KBM-7 (cell line): ENCODE measurements at regions not wholly inside any gene's neighbourhood (a gene's known extent, or its start where the extent isn't known, plus 50 kb on each side); places are given as distances from the start of the nearest gene placed in this dataset.
"Not testable (repeated sequence)": the region's sequence is repeated elsewhere in the genome, so short reads cannot be mapped to it uniquely, and the experiment has no call there.

ENCODE experiments used
- DNase-seq: peaks from one replicate; pipeline ENCODE4 v3.0.0-alpha.2; 2015
- in situ Hi-C: fragments of 300-500 bp; cut with MboI; formaldehyde crosslinking; loops from 2 replicates; pipeline ENCODE4 v1.14.3; 2020; ENCODE audit warnings: low sequenced_read_pairs, low pct_unique_long_range_greater_than_20kb, mixed read lengths

DNA sequence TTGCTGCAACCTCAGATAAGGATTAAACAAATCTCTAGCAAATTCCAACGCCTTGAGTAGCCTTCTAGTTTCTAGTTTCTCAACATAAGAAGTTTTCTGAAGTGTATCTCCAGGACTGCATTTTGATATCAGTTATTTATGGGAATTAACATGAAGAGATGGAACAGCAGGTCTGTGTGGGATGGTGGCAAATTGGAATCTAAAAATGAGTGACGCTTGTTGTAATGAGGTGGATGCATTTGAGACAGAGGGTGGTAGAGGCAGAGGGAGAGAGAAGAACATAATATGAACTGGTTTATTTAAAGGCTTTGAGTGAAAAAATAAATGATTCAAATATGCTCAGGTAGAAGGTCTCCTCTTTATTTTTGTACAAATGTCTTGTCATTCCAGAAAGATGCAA, 446.8 kb upstream of the GCFC2 start:
- in situ Hi-C loops = no loop called here
- no peak for DNase-seq

DNA sequence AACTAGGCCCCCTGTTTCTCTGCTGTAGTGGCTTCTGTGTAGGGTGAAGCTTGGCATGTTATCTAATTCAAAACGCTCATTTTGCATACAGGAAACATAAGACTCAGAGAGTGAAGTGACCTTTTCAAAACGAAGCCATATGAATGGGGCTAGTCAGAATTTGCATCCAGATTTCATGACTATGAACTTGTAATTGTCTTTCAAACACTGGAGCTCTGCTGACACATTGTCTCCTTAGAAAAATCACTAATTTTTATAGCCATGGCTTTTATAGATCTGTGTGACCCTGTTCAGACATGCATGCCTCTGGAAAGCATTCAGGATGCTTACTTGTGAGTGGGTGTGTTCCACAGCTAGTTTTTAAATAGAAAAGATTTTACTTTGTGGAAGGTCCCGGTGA, 444.3 kb upstream of the GCFC2 start:
- DNase-seq = no peak
- in situ Hi-C loops = no loop called here

DNA sequence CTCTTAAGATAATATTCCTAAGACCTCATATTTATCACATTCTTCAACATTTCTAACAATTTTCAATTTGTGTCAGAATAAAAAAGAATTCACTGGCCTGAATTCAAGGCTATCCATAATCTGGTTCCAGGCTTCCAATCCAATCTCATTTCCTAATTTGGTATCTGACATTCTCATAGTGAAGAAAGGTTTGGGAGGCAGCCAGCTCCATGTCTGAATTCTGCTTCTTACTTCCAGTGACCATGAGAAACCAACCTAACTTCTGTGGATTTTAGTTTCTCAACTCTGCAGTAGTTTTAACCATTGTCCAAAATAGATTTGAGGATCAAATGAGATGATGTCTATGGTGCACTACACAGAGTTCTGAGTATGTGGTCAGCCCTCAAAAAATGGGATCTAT, 439.1 kb upstream of the GCFC2 start:
- DNase-seq = no peak
- in situ Hi-C loops = no loop called here

DNA sequence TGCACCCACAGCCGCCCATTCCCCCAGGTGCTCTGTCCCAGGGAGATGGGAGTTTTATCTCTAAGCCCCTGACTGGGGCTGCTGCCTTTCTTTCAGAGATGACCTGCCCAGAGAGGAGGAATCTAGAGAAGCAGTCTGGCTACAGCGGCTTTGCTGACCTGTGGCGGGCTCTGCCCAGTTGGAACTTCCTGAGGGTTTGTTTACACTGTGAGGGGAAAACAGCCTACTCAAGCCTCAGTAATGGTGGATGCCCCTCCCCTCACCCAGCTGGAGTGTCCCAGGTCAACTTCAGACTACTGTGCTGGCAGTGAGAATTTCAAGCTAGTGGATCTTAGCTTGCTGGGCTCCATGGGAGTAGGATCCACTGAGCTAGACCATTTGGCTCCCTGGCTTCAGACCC, 428.6 kb upstream of the GCFC2 start:
- DNase-seq, in situ Hi-C loops: not testable (repeated sequence)

DNA sequence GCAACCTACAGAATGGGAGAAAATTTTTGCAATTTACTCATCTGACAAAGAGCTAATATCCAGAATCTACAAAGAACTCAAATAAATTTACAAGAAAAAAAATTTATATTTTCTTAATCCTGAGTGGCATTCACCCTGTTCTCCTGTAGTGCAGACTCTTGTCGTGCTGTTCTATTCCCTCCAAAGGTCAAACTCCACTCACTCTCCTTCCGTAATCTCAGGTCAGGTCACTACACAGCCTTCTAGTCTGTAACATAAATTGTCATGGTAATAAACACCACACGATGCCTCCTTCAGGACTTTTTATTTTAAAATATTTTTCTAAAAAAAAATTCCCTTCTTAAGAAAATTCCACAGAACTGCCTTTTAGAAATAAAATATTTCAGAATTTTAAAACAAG, 417.9 kb upstream of the GCFC2 start:
- no peak for DNase-seq
- in situ Hi-C loops = no loop called here

DNA sequence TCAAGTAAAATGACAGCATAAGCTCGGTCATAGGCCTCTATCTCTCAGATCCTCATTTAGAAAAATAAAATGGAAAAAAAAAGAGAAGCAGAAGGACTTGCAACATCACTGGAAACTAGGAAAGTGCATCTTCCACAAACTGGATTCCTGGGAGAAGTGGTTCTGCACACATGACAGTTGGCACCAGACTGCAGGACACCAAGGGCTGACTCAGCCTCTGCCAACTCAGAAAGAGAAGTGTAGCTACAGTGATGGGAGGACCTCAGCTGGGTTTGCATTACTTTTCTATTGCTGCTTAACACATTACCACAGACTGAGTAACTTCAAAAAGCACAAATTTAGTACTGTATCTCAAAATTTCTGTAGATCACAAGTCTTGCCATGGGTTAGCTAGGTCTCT, 409.5 kb upstream of the GCFC2 start:
- no peak for DNase-seq
- in situ Hi-C loops = no loop called here

DNA sequence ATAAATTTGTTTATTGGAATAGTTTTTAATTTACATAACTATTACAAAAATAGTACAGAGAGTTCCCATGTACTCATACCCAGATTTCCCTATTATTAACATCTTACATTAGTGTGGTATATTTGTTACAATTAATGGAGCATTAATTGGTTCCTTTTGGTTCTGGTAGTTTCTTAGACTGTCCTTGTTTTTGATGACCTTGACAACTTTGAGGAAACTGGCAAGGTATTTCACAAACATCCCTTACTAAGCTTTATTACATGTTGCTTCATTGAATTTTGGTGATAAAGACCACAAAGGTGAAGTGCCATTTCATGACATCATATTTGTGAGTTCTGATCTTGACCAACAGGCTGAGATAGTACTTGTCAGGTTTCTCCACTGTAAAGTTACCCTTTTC, 379.0 kb upstream of the GCFC2 start:
- in situ Hi-C loops = no loop called here
- no peak for DNase-seq

DNA sequence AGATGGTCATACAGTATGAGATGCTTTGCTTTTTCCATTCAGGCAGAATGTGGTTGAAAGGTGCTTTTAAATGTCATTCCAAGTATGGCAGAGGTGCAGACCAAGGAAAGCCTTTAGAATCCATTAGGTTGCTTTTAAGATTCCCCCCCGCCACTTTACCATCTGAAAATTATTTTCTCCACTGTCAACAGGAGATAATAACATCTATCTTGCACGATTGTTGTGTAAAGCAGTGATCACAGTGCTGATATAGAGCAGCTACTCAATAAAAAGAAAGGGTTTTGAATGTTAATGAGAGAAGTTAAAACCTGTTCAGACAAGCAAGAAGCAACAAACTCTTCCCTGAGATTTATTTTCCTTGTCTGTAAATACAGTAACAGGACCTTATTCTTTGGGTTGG, 372.5 kb upstream of the GCFC2 start:
- in situ Hi-C loops = no loop called here
- no peak for DNase-seq

DNA sequence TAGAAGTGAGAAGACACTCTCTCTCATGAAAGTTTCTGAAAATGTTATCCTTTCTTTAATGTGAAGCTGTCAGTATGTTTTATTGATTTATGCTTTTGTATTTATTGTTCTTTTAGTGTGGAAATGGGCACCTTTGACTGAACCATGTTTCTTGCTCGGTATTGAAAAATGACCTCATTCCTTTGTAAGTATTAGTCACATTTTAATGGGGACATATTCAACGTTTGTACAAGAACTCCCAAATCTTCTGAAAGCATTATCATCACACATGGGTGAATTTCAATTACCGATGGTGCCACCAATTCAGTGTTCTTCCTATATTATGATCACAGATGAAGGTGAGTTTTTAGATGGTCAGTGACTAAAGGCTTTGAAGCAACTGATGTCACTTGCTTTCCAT, 371.8 kb upstream of the GCFC2 start:
- DNase-seq = no peak
- in situ Hi-C loops = no loop called here

DNA sequence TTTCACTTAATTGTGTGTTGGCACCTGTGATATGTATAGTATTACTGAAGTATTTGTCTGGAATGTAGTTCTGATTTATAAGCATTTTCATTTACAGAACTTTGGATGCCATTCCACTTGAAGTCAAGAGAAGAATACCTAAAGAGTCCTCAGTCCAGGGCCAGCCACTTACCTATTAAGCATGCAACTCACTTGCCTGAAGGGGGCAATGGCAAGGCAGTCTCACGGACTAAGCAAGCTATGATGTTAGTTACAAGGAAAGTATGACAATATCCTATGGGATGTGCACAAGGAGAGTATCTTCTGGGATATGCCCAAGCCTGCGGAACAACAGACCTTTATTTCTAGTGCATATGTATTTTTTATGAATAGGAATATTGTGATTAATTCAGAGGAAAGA, 369.4 kb upstream of the GCFC2 start:
- in situ Hi-C loops = no loop called here
- no peak for DNase-seq

DNA sequence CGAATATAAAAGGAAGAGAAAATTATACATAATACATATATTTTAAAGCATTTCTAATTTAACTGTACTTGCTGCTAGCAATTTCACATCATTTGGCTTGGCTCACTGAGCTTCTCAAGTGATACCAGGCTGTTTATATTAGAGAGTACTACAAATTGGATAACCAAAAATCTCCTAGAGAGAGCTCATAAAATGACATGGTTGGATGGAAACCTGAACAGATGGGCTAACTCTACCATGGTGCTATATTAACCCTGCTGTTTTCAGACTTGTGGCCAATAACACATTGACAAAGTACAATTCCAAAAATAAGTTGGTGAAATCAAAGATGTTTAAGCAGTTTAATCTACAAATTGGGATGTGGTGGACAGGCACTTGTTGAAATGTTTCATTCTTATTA, 364.4 kb upstream of the GCFC2 start:
- in situ Hi-C loops = no loop called here
- no peak for DNase-seq

DNA sequence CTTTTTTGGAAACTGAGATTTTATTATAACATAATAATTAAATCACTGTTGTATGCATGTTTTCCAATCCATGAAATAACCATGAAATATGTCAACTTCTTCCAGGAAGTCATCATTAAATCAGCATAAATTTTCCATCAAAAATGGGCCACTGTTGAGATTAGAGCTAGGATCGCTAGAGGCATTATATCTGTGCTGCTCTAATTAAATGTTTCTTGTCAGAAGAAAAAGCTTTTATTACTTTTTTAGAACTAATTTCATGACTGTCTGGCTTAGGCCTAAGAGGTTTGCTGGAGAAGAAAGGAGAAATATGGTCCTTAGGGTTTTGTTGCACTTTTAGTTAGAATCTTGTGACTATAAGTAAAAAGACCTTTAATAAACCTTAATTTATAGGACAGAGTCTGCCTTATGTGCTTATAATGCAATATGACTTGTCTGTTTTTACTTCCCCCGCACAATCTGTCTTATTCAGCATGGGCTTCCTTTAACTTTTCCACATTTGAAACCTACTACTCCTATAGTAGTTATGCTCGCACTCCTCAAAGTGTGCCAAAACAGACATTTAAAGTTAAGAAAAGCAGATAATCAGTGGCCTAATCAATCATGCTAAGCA, 363.4 kb upstream of the GCFC2 start:
- in situ Hi-C loops = no loop called here
- DNase-seq = no peak

DNA sequence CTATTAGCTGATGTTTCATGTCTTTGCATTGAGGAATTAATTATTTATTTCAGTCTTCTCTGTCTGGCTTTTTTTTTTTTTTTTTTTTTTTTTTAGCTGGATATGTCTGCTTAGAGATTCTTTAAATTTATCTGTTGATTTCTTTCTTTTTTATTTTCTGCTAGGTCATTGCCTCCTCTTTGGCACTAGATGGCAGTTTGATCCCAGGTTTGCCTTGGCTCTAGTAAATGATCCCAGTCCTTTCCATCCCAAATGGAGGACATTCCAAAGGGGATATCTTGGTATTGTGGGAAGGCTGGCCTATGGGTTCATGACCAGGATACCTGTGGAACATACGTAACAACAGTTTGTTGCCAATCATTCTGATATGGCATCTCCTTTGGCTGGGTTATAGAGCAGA, 339.5 kb upstream of the GCFC2 start:
- in situ Hi-C loops = no loop called here
- no peak for DNase-seq

DNA sequence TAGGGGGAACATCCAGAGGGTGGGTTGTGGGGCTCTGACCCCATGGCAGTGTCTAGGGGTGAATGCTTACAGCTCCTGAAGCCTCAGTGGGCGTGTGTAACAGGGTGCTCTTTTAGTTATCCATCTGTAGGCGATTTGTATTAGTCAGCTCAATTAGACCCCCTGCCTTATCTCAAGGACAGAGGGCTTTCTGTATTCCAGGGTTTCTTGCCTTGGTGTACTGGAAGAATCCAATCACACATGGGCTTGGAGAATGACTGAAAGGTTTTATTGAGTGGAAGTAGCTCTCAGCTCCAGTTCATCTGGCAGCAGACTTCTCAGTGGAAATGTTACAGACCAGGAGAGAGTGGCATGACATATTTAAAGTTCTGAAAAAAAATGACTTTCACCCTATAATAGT, 334.0 kb upstream of the GCFC2 start:
- no peak for DNase-seq
- in situ Hi-C loops = no loop called here

DNA sequence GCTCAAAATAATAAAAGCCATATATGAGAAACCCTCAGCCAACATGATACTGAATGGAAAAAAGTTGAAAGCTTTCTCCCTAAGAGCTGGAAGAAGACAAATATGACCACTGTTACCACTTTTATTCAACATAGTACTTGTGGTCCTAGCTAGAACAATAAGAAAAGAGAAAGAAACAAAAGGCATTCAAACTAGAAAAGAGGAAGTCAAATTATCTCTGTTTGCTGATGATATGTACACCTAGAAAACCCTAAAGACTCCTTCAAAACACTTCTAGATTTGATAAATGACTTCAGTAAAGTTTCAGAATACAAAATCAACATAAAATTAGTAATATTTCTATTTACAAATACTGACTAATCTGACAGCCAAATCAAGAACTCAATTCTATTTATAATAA, 328.8 kb upstream of the GCFC2 start:
- DNase-seq = peak; percentile 2
- in situ Hi-C loops = no loop called here

DNA sequence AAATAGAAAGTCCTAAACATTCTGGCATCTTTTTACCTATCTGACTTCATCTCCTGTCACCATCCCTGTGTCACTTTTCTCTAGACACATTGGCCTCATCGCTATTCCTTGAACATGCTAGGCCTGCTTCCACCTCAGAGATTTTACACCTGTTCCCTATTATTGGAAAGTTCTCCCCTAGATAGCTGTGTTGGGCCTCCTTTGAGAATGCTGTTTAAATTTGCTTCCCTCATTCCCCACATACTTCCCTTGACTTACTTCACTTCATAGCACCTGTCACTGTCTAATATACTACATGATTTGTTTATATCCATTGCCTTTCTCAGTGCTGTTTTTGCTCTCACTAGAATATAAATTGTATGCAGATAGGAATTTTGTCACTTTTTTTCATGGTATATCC, 317.0 kb upstream of the GCFC2 start:
- in situ Hi-C loops = no loop called here

DNA sequence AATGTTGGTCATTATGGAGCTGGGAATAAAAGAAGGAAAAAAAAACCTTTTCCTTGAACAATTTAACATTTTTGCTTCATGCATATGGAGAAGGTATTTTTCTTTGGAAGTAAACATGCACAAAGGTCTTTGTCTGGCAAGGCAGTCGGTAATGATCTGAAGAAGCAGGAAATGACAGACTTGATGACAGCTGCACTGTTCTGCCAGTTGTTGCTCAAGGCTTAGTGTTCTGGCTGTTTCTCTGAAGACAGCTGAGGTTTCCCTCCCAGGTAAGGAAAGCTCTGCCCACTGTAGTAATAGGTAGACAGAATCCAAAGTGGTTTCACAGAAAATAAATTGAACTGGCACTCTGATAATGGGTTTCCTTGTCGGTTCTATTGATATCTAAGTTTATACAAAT, 308.4 kb upstream of the GCFC2 start:
- in situ Hi-C loops = no loop called here
- DNase-seq = no peak

More for the DNA sequence above, 317.0 kb upstream of the GCFC2 start:
- no peak for DNase-seq

DNA sequence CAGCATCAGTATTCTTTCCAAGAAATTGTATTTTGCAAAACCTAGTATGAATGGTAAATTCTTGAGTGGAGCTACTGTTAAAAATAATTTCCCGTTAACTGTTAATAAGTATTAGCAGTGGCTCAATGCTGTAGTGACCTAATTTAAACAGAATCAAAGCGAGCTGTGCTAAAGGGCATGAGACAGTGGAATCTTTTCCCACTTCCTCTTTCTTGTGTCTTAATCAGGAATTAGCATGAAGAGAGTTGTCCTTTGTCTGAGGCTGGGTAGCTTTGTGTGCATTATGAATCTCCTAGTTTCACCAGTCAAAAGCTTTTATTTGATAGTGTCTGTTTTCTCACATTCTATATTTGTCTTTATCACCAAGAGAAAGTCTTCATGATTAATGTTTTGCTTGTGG, 298.8 kb upstream of the GCFC2 start:
- no peak for DNase-seq
- in situ Hi-C loops = no loop called here

DNA sequence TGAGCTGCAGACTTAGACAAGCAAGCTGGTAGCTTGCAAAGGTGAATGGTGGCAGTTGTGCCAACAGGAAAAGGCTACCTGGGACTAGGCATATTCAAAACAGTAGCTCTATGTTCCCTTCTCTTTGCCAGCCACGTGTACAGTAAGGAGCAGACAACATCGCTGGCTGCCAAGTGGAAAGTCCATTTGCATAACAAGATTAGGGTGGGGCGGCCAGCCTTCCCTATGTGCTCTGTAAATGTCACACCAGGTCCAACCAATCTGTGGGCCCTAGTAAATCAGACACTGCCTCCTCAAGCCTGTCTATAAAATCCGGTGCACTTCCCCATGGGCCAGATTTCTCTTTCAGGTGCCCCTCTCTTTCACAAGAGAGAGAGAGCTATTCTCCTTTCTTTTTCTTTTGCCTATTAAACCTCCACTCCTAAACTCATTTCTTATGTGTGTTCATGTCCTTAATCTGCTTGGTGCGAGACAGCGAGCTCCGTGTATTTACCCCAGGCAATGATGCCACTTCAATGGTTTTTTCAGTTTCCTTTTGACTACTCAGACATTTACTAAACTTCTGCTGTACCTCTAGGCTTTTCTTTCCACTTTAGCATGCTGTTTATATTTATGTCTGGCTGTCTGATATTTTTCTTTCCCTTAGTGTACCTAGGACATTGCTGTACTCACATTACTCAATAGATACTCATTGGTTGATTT, 297.4 kb upstream of the GCFC2 start:
- in situ Hi-C loops = no loop called here
- DNase-seq = no peak

DNA sequence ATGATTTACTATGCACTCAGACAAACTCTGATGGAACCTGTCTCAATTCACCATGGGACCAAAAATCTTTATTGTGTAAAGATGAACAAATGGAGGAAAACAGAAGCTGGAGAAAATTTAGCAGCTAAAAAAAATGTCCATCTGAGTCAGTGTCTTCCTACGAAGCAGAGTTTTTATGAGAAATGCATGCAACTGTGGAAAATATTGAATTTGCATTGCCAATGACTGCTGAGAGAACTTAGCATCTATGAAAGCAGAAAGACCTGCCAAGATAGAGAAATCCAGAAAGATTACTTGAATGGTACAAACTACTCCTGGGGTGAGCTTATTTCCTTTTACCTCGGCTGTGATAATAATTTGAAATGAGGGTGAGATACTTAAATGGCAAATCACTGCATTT, 289.7 kb upstream of the GCFC2 start:
- DNase-seq = no peak
- in situ Hi-C loops = no loop called here

DNA sequence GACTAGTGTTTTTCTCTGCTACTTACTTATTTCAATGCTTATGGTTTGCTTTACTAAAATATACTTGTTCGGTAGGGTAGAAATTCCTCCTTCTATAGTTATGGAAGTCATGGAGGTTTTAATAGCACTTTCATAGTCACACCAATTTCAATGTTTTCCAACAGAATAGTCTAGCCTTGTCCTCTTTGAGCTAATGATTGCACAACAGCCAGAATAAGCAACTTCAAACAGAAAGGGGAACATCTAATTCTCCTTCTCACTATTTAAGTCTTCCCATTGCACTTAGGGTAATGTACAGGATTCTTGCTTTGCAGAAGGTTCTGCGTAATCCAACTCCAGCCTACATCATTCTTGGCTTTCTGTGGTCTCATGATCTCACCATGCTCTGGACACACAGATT, 287.7 kb upstream of the GCFC2 start:
- DNase-seq = no peak
- in situ Hi-C loops = no loop called here
